Fibroblast of skin of abdomen (primary cell): ENCODE measurements at regions not wholly inside any gene's neighbourhood (a gene's known extent, or its start where the extent isn't known, plus 50 kb on each side); places are given as distances from the start of the nearest gene placed in this dataset.

ENCODE experiments used
- DNase-seq: peaks from one replicate; pipeline ENCODE4 v3.0.0-alpha.2; 2013

GRCh38 chr3:43867436-43868072 is 176.8 kb downstream of the ABHD5 start:
- peak; percentile 94 for DNase-seq

GRCh38 chr3:43869491-43869890 is 178.8 kb downstream of the ABHD5 start:
- DNase-seq: no peak

GRCh38 chr3:43870120-43870519 is 179.4 kb downstream of the ABHD5 start:
- peak; percentile 67 for DNase-seq

- DNase-seq: no peak
Observed at GRCh38 chr3:43870844-43871626, 180.3 kb downstream of the ABHD5 start.

- no peak for DNase-seq
Observed at GRCh38 chr3:43871627-43872245, 181.0 kb downstream of the ABHD5 start.

GRCh38 chr3:43872301-43872700 is 181.6 kb downstream of the ABHD5 start:
- DNase-seq: peak; percentile 91

- DNase-seq: peak; percentile 66
Observed at GRCh38 chr3:43872901-43873300, 182.2 kb downstream of the ABHD5 start.

GRCh38 chr3:43873723-43874122 is 183.0 kb downstream of the ABHD5 start:
- DNase-seq: no peak

GRCh38 chr3:43874290-43874689 is 183.6 kb downstream of the ABHD5 start:
- DNase-seq: no peak

- DNase-seq: no peak
Observed at GRCh38 chr3:43874731-43875130, 184.0 kb downstream of the ABHD5 start.

- no peak for DNase-seq
Observed at GRCh38 chr3:43876648-43877047, 185.9 kb downstream of the ABHD5 start.

- no peak for DNase-seq
Observed at GRCh38 chr3:43879166-43879565, 188.4 kb downstream of the ABHD5 start.

- no peak for DNase-seq
Observed at GRCh38 chr3:43882976-43883680, 192.4 kb downstream of the ABHD5 start.

- no peak for DNase-seq
Observed at GRCh38 chr3:43883729-43884396, 193.1 kb downstream of the ABHD5 start.

- DNase-seq: no peak
Observed at GRCh38 chr3:43884581-43884980, 193.8 kb downstream of the ABHD5 start.

GRCh38 chr3:43885908-43886618 is 195.3 kb downstream of the ABHD5 start:
- no peak for DNase-seq

- DNase-seq: no peak
Observed at GRCh38 chr3:43892061-43892460, 201.3 kb downstream of the ABHD5 start.

GRCh38 chr3:43892526-43892925 is 201.8 kb downstream of the ABHD5 start:
- DNase-seq: no peak

- peak; percentile 16 for DNase-seq
Observed at GRCh38 chr3:43893727-43894126, 203.0 kb downstream of the ABHD5 start.

- peak; percentile 80 for DNase-seq
Observed at GRCh38 chr3:43894176-43895049, 203.7 kb downstream of the ABHD5 start.

GRCh38 chr3:43895573-43895972 is 204.8 kb downstream of the ABHD5 start:
- no peak for DNase-seq
